ENCODE measurements at regions not wholly inside any gene's neighbourhood (a gene's known extent, or its start where the extent isn't known, plus 50 kb on each side); places are given as distances from the start of the nearest gene placed in this dataset.

DNA sequence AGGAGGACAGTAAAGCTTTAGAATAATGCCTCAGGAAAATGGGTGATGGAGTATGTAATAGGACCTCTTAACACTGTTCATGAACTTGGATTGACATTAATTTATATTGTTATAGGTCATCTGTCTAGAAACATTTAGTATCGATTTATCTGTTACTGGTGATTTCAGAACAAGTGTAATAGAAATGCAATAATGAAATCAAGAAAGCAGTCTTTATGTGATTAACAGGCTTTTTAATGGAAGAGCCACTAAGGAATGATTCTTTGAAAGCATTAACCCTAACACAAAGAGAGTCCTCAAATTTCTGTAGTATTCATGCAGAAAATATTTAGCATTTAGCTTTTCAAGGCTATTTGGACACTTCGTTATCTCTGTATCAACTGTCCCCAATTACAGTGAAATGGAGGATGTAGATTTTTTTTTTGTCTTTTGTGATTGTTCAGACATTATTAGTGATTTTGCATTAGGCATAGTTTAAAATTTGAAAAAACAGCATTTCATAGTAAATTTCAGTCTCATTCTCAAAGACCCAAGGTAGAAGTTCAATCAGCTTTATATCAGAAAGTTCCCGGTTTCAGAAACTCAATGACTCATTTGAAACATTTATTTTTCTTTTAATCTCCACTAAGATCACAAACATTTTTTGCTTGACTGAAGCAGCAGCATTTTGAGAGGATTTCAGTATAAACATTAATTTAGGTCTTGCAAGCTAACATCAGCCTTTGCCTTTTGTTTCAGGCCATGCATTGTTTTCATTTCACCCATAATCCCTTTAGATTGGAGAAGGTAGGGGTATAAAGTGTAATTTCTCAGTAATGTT, 56.3 kb downstream of the AGTR2 start:
- DNase-seq (ENCODE audit: low spot score), result no peak

DNA sequence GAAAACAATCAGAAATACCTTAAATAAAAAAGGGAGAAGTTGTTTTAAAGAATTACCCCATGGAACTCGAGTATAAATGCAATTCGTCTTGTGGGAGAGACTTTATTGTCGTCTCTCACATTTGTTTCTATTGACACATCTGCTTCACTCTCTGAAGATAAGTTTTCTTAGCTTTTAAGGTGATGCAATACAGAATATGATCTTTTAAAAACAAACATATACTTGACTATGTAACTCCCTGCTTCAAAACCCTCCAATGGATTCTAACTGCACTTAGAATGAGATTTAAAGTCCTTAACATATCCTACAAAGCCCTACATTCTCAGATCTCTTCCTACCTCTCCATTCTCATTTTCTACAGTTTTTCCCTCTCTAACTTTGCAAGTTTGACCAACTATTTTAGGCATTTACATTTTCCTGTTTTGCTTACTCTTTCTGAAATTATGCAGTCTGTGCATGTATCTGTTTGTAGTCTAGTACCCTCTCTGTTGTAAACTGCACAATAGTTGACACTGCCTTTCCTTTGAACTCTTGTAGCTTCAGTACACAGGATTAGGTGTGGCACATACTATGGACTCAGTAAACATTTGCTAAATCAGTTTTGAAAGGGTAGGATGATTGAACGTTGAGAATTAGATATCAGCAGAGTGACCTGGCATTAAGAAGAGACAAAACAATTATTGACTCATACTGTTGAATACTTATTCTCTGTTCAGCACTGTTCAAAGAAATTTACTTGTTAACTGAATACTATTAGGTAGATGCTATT, 59.8 kb downstream of the AGTR2 start:
- DNase-seq (ENCODE audit: low spot score), result no peak

DNA sequence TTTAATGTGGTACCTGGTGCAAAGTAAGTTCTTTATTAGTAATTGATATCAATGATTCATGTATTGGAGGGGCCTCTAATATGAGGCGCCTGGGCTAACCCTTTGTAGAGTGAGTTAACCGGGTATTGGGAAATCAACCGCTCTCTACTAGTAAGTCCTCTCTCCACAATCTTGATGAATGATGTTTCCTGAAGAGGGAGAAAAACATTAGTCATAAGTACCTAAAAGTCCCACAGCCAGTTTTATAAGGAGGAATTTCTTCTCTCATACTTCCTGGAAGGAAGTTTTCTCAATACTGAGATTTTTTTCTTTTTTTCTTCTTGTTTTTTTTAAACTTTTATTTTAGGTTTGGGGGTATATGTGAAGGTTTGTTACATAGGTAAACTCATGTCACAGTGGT, 62.3 kb downstream of the AGTR2 start:
- no peak for DNase-seq (ENCODE audit: low spot score)

DNA sequence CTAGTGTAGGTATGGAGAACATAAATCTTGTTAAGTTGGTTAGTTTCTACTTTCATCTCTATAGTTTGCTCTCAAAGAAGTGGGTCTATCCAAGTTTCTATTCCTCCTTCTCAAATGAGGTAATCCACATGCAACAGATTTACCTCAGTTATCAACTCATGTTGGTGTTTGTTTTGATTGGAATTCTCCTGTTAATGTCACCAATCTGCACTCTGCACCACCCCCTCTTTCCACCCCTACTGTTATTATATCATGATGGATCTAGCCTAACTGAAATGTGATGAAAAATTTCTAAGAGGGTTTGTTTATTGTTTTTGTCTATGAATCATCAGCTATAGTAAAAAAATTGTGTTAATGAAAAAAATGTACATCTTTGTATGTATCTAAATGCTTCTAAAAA, 66.1 kb downstream of the AGTR2 start:
- no peak for DNase-seq (ENCODE audit: low spot score)

DNA sequence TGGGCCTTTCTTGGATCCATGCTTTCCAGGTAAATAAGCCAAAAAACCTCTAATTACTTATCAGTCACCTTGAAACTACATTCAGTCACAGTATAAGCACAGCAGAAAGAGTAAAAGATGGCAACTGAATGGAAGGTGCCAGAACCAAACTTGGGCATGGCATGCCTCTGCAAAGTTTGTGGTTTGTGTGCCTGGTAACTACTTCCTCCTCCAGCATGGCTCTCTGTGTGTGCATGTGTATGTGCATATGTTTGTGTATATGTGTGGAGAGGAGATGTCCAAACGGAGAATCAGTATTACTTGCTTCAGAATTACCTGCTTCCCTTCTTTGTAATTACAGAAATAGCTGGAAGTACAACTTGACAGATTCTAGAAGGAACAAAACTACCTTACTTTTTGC, 67.5 kb downstream of the AGTR2 start:
- DNase-seq (ENCODE audit: low spot score), result no peak

DNA sequence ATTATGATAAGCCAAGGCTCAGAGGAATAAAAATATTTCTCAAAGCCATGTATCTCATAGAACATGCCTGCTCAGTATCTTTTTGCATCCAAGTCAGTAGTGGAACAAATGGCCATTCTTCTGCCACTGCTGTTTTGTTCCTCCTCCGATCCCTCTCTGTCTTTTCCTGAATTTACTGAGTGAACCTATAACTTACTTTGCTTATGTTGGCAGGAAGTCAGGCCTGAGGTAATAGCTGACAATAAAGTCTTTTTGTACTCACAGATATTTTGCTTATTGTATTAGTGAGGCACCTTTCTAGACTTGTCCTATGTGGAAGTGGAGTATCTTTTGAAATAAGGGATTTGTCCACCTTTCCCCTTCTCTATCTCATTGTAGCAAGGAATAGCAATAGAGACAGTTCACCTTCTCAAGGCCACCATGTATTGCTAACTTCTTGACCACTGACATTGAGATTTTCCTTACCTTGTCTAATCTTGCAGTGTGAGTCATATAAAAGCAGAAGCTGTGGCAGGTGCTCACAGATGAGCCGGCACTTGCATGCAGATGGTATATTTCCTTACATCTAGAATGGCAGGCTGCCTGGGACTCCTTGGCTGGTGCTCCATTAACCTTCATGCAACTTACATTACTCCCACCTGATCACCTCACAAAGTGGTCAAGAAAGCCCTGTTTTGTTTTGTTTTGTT, 68.2 kb downstream of the AGTR2 start:
- DNase-seq (ENCODE audit: low spot score), result no peak

DNA sequence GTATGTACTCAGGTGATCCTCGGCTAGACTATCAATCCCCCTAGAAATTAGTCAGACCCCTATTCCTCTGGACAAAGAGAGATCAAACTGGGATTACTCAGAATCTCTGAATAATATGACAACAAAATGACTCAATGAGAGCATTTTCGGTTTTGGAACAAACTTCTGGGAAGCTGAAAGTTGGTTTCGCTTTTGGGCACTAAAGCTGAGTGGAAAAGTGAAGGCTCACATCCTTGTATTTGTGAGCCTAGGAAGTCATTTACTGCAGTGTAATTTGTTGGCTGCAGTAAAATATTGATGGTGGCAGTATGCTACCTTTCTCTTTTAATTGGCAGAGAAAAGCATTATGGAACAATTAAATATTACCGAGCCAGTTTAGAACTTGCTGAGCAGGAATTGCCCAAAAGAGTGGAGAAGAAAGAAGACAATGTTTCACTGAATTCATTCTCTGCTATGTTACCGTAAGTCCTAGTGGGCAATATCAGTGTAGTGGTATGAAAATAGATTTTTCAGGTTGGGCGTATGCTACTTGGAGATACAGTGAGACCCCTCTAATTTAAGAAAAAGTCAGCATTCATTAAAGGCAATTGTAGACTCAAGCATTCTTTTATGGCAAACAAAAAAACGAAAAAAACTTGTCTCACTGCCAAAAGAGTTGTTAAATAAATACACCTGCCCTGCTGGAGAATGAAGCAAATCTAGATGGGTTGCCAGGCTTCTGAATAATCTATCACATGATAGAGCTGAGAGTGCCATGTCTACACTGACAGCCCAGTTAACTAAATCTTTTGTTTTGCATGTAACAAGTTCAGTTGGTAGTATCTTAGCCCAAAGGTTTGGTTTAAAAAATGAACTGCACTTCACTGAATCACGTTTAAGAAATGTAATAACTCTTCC, 69.6 kb downstream of the AGTR2 start:
- no peak for DNase-seq (ENCODE audit: low spot score)

DNA sequence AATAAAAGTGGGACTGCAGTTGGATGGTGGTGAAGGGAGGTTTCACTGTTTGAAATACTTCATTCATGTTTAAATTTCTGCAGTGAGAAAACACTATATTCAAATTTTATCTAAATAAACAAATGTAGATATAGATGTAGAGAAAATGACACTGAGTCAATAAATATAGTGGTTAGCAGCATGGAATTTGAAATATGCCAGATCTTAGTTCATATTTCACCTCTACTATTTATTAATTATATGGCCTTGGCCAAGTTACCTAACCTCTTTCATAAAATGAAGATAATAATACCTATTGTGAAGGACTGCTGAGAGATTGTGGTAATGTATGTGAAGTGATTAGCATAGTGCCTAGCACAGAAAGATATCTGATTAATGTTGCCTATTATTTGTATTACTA, 70.5 kb downstream of the AGTR2 start:
- DNase-seq (ENCODE audit: low spot score), result no peak

DNA sequence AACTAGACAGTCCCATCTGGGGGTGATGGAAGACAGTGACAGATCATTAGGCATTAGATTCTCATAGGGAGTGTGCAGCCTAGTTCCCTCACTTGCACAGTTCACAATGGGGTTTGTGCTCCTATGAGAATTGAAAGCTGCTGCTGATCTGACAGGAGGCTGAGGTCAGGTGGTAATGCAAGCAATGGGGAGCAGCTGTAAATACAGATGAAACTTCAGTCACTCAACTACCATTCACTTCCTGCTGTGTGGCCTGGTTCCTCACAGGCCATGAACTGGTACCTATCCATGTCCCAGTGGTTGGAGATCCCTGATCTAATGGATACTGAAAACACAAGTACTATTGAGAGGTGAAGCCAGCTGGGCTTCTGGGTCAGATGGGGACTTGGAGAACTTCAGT, 72.5 kb downstream of the AGTR2 start:
- DNase-seq (ENCODE audit: low spot score), result no peak

DNA sequence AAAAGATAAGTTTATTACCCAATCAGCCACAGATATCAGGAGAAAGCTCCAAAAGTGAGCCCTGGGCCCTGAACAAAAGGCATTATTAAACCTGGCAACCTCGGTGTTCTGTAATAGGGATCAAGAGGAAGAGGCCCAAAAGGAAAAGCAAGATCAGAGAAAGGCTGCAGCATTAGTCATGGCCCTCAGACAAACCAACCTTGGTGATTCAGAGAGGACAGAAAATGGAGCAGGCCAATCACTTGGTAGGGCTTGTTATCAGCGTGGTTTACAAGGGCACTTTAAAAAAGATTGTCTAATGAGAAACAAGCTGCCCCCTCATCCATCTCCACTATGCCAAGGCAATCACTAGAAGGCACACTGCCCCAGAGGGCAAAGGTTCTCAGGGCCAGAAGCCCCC, 75.7 kb downstream of the AGTR2 start:
- no peak for DNase-seq (ENCODE audit: low spot score)

DNA sequence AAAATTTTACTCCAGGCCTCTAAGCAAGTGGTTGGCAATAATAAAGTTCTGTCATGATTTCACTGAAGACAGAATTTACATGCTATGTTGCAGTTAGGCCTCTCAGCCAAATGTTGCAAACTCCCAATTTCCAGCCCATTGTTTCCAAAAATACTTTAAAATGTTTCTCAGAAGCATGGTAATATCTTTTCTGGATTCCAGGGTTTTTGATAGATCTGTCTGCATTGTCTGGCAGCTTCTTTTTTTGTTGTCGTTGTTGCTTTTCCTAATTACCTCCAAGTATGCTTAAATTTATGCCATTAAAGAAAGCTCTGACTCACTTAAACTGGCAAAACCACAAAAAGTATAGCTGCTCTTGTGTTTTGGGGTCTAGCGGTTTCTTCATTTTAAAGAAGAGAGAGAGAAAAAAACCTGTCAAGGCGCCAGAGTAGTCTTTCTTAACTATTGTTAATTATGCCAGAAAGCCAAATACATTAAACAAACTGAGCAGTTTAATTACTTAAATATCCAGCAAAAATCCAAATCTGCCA, 97.0 kb downstream of the AGTR2 start:
- DNase-seq (ENCODE audit: low spot score), result no peak

DNA sequence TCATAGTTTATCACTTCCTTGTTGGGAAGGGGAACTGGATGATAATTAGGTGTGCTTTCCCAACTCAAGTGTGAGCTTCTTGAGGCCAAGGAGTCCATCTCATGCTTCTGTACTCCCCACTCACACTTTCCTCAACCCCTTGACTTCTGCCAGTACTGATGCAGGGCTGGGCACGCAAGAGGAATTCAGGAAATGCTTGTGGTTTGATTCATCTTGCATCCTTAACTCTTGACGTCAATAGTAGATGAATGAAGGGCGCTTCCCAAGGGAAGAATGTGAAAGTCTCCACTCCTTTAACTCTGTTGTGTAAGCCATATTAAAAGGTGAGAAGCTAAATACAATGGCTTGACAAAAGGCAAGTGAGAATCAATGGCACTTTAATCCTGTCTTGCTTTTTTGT, 101.8 kb downstream of the AGTR2 start:
- no peak for DNase-seq (ENCODE audit: low spot score)

DNA sequence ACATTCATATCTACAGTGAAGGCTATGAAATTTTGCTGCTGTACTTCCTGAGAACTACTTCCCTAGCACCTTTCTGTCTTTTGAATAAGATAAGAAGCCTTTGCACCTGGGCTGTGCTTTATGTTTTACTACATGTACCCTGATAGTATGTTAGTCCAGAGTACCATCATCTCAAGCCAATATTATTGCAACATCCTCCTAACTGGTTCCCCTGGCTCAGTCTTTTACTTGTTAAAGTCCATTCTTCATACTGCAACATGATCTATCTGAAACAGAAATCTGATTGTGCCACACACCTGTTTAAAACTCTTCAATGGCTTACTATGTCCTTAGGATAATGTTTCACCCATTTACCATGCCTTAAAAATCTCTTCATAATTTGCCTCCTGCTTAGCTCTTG, 102.3 kb downstream of the AGTR2 start:
- no peak for DNase-seq (ENCODE audit: low spot score)

DNA sequence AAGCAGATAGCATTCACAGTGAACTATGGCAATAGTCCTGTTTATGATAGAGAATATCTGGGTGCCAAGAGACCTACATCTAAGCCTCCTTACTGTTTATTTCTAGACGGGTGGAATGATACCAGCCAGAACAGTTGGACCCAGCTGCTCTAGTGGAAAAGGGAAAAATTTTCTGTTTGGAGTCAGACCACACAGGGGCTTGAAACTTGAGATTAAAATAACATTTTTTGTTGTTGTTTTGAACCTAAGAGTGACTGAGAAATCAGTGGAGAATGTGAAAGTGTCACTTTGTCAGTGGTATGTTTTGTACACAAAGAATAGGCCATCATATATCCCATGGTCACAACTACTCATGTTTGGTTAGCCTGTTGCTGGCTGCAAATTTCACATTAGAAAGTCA, 105.7 kb downstream of the AGTR2 start:
- DNase-seq (ENCODE audit: low spot score), result no peak

DNA sequence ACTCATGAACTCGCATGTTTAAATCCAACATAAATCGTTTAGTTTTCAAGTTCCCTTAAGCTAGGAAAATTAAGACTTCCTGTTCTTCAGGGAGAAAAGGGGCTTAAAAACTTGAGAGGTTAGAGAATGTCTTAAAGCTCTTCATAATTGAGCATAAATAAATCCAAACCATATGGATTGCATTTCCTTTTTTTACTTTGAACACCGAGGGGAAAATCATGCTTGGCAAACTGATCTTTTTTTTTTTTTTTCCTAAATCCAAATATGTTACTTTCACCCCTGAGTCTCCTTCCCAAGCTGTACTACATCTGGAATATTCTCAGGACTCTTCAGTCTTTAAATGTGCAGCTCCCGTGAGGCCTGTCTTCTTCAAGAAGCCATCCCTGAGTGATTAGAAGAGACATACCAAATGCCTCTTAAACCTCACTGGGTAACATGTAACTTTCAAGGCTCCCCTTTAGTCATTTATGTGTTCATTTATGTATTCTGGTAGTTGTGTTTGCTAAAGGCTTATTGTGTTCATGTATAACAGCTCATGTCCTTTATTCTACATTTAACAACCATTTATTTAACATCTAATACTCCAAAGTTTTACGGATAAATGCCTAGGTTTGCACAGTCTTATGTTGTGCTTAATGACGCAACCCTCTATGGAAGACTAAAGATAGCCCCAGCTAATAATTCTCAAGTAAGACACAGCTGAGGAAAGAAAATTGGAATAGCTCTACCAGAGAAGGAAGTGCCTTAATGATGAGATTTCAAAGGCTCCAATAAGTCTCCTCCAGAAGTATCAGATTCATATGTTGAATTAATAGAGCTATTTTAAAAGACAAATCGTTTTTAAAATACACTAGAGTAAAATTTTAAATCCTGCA, 107.0 kb downstream of the AGTR2 start:
- DNase-seq (ENCODE audit: low spot score), result no peak

DNA sequence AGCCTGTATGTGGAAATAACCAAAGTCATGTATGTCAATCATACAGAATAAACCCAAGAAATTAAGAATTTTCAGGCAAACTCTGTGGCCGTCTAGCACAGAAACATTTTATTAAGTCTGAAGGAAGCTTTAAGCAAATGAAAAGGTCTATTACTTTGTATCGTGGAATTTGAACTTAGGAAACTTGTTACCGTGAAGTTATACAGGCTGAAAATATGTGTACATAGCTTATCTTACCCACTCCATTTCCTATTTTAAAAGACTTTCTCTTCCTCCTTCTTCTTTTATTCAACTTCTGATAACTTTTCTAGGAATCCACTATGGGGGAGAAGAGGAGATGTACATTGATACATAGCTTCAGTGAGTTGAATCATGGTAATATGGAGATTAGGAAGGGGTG, 108.3 kb downstream of the AGTR2 start:
- DNase-seq (ENCODE audit: low spot score), result no peak

DNA sequence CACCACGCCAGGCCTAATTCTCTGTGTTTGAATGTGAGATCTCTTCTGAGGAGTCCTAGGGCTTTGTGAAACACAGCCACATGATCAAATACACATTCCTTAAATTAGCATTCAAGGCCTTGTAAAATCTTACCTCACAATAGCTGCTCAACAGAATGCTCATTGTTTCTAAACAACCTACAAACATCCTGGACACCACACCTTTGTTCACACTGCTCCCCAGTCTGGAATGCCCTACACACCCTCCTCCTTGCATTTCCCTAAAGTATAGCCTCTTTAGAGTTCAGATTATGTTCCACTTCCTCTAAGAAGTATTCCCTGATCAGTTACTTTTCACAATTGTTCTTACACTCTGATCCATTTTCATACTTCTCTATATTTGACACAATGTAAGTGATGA, 110.6 kb downstream of the AGTR2 start:
- DNase-seq (ENCODE audit: low spot score), result no peak

DNA sequence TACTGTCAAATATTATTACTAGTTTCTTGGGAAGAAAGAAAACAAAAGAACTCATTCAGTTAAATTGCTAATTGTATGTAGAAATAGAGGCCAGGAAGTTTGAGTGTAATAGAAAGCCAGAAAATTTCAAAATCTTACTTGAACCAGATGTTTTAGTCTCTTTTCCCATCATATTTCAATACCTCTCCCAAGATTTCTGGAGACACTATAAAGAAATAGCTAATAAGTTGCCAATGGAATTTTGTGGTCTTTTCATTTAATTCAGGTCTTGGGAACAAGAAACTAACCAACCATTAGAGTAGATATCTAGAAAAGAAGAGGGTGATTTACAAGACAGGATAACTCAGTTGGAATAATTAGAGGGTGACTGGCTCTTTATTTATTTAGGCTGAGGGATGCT, 112.2 kb downstream of the AGTR2 start:
- no peak for DNase-seq (ENCODE audit: low spot score)

DNA sequence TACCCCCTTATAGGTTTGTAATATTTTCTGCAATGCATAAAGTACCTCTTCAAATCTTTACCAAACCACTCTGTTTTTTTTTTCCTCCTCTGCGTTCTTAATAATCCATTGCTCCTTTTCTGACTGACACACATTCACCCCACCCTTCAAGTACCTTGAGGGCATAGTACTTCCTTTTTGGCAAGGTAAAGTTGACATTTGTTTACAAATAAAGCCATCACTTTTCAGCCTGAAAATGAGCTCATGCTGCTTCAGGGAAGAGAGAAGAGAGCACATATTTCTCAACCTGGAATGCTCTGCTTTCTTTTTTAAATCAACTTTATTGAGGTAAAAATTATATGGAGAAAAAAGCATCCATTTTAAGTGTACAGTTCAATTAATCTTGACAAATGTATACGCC, 113.9 kb downstream of the AGTR2 start:
- DNase-seq (ENCODE audit: low spot score), result no peak

DNA sequence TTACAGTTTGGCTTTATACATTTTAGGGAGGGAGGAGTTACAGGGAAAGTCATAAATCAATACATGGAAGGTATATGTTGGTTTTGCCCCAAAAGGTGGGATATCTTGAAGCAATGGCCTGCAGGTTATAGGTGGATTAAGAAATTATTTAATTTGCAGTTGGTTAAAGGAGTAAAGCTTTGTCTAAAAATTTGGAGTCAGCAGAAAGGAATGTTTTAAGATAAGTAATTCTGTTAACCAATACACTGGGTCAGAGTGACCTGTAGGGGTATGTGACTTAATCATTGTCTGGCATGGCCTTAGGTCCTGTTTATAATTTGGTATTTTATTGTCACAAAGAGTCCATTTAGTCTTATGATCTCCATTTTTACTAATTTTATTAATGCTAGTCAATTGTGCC, 115.0 kb downstream of the AGTR2 start:
- DNase-seq (ENCODE audit: low spot score), result no peak

DNA sequence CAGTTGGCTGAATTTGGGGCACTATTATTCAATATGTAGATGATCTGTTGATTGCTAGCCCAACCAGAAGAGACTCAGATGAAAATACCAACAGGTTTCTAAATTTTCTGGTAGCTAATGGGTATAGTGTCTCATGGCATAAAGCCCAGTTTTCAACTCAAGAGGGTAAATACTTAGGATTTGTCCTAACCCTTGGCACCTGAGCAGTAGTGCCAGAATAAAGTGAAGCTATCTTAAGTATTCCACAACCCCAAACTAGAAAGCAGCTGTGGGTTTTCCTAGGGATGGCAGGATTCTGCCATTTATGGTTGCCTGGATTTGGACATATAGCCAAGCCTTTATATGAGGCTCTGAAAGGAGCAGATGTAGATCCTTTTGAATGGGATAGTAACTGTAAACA, 119.0 kb downstream of the AGTR2 start:
- DNase-seq (ENCODE audit: low spot score), result no peak
